K562 (cell line): ENCODE measurements at regions not wholly inside any gene's neighbourhood (a gene's known extent, or its start where the extent isn't known, plus 50 kb on each side); places are given as distances from the start of the nearest gene placed in this dataset.

ENCODE experiments used
- ATF3 ChIP-seq, 2 experiments: fragments of 450-650 bp in 1 of 2; sonication (generic) in 1 of 2; formaldehyde crosslinking in 1 of 2; IDR thresholded peaks in 1 of 2; conservative IDR thresholded peaks in 1 of 2; 2 replicates each; pipeline versions ENCODE4 v1.6.1 to v1.8.1; 2016 to 2023; ENCODE audit warnings: mild to moderate bottlenecking in 2 of 2, moderate library complexity in 2 of 2, inconsistent platforms in 1 of 2, missing genetic modification reagents in 1 of 2
- CTCF ChIP-seq, 3 experiments: IDR thresholded peaks in 2 of 3; conservative IDR thresholded peaks in 1 of 3; 2 replicates each; pipeline ENCODE4 v1.5.1; 2011 to 2012; ENCODE audit warnings: low read length in 3 of 3, mild to moderate bottlenecking in 3 of 3, control low read depth in 2 of 3, improper control_type of control experiment in 1 of 3, inconsistent platforms in 1 of 3, low read depth in 1 of 3, mixed read lengths in 1 of 3, moderate library complexity in 1 of 3; ENCODE audit not compliant: insufficient read depth in 2 of 3
- FOXK2 ChIP-seq, 2 experiments: fragments of 450-650 bp; IDR thresholded peaks in 1 of 2; conservative IDR thresholded peaks in 1 of 2; 2 replicates each; pipeline ENCODE4 v1.6.1; 2016; ENCODE audit warnings: low read depth in 2 of 2, mild to moderate bottlenecking in 1 of 2
- KDM1A ChIP-seq, 2 experiments: fragments of 450-650 bp; IDR thresholded peaks; 2 replicates each; pipeline ENCODE4 v1.6.1; 2016; ENCODE audit warnings: mild to moderate bottlenecking in 2 of 2
- KDM2B ChIP-seq: fragments of 250-450 bp; sonication (Bioruptor Pico); IDR thresholded peaks from 2 replicates; pipeline ENCODE4 v1.8.0; 2021; ENCODE audit warnings: mild to moderate bottlenecking, moderate library complexity
- POLR2A ChIP-seq: fragments of 450-650 bp; conservative IDR thresholded peaks from 2 replicates; pipeline ENCODE4 v1.6.1; 2016
- TBL1XR1 ChIP-seq, 2 experiments: IDR thresholded peaks; 2 replicates each; pipeline ENCODE4 v1.6.1; 2012; ENCODE audit warnings: improper control_type of control experiment in 2 of 2, low read length in 2 of 2, mild to moderate bottlenecking in 1 of 2
- ZEB2 ChIP-seq: fragments of 450-650 bp; IDR thresholded peaks from 2 replicates; pipeline ENCODE4 v1.6.1; 2016
- ZNF146 ChIP-seq: IDR thresholded peaks from one replicate; pipeline ENCODE4 v1.6.1; 2018; ENCODE audit warnings: missing compliant biosample characterization; ENCODE audit not compliant: unreplicated experiment

GRCh38 chr3:174640932-174641331 lies 218.2 kb upstream of the NAALADL2 start:
- TF ChIP-seq FOXK2 (conservative IDR thresholded peaks at IDR 0.05 in 1 of 2, IDR thresholded peaks at IDR 0.05 in 1 of 2; ENCODE audit: low read depth in 2 of 2), result no peak
- no peak for TF ChIP-seq ATF3 (IDR thresholded peaks at IDR 0.05)
- no peak for TF ChIP-seq ATF3 (CRISPR knock-in tag; conservative IDR thresholded peaks at IDR 0.05)
- no peak for TF ChIP-seq ZEB2
- no peak for TF ChIP-seq CTCF (IDR thresholded peaks at IDR 0.05 in 2 of 3, conservative IDR thresholded peaks at IDR 0.05 in 1 of 3; ENCODE audit: insufficient read depth in 2 of 3, low read depth in 1 of 3, low read length in 3 of 3)
- TF ChIP-seq KDM2B (CRISPR knock-in tag), result no peak
- TF ChIP-seq TBL1XR1 (IDR thresholded peaks at IDR 0.05; ENCODE audit: low read length in 2 of 2), result no peak
- TF ChIP-seq ZNF146 (CRISPR knock-in tag), result no peak
- TF ChIP-seq KDM1A (IDR thresholded peaks at IDR 0.05), result no peak
- no peak for TF ChIP-seq POLR2A
